Karpas-422 (cell line): ENCODE measurements at regions not wholly inside any gene's neighbourhood (a gene's known extent, or its start where the extent isn't known, plus 50 kb on each side); places are given as distances from the start of the nearest gene placed in this dataset.
A peak's percentile ranks its signal among the peaks of the same experiment; 100 is the strongest.

Source experiments
- DNase-seq: peaks from one replicate; pipeline ENCODE4 v3.0.0-alpha.2; 2015
- H2AFZ ChIP-seq: fragments of 200-600 bp; sonication (generic); 2 replicates; pipeline ENCODE4 v1.6.1; 2014; ENCODE audit warnings: antibody characterized with exemption, low read length, mixed read lengths
- H3K27ac ChIP-seq: fragments of 200-600 bp; sonication (generic); 2 replicates; pipeline ENCODE4 v1.5.1; 2014; ENCODE audit warnings: mild to moderate bottlenecking, low read length, moderate library complexity
- H3K27me3 ChIP-seq: fragments of 200-600 bp; sonication (generic); 2 replicates; pipeline ENCODE4 v1.6.1; 2014; ENCODE audit warnings: low read length, mixed read lengths
- H3K36me3 ChIP-seq: fragments of 200-600 bp; sonication (generic); 2 replicates; pipeline ENCODE4 v1.6.1; 2014; ENCODE audit warnings: low read length, mixed read lengths; ENCODE audit not compliant: insufficient read depth
- H3K4me1 ChIP-seq: fragments of 200-600 bp; sonication (generic); 2 replicates; pipeline ENCODE4 v1.6.1; 2014; ENCODE audit warnings: mild to moderate bottlenecking, low read length, mixed read lengths
- H3K4me2 ChIP-seq: fragments of 200-600 bp; sonication (generic); 2 replicates; pipeline ENCODE4 v1.6.1; 2014; ENCODE audit warnings: low read length, low read depth, mild to moderate bottlenecking; ENCODE audit not compliant: poor library complexity, severe bottlenecking
- H3K4me3 ChIP-seq: fragments of 200-600 bp; sonication (generic); 2 replicates; pipeline ENCODE4 v1.5.1; 2014; ENCODE audit warnings: mild to moderate bottlenecking, antibody characterized with exemption, low read length, mixed read lengths
- H3K79me2 ChIP-seq: fragments of 200-600 bp; sonication (generic); 2 replicates; pipeline ENCODE4 v1.6.1; 2014; ENCODE audit warnings: mild to moderate bottlenecking, low read length, mixed read lengths
- H3K9ac ChIP-seq: fragments of 200-600 bp; sonication (generic); 2 replicates; pipeline ENCODE4 v1.6.0; 2014; ENCODE audit warnings: low read length
- H3K9me2 ChIP-seq: fragments of 200-600 bp; sonication (generic), shearing (Covaris generic); replicated peaks from 2 replicates; pipeline ENCODE4 v1.6.0; 2014; ENCODE audit warnings: mild to moderate bottlenecking, low read length, moderate library complexity; ENCODE audit not compliant: insufficient read depth
- H3K9me3 ChIP-seq: fragments of 300-700, 200-600 bp; sonication (generic); 2 replicates; pipeline ENCODE4 v1.6.1; 2014; ENCODE audit warnings: low read length, mixed read lengths
- H4K20me1 ChIP-seq: fragments of 200-600 bp; sonication (generic); 2 replicates; pipeline ENCODE4 v1.6.1; 2014; ENCODE audit warnings: mild to moderate bottlenecking, antibody characterized with exemption, low read length, low read depth; ENCODE audit not compliant: insufficient read depth

- H3K9me2 ChIP-seq = no peaks in the 10 kb centered on the region
- H4K20me1 ChIP-seq = no peaks in the 10 kb centered on the region
- no peak overlapping the region for H3K4me2 ChIP-seq
- no peak overlapping the region for H3K27ac ChIP-seq
- H3K9ac ChIP-seq = no peak overlapping the region
- H3K36me3 ChIP-seq = no peaks in the 10 kb centered on the region
- no peaks in the 10 kb centered on the region for H3K79me2 ChIP-seq
- DNase-seq = no peak
- no peak overlapping the region for H3K4me3 ChIP-seq
- H3K27me3 ChIP-seq = no peaks in the 10 kb centered on the region
- H2AFZ ChIP-seq = no peak overlapping the region
- no peaks in the 10 kb centered on the region for H3K9me3 ChIP-seq
- no peaks in the 10 kb centered on the region for H3K4me1 ChIP-seq
Observed at GRCh38 chr7:45242261-45242660, 84.7 kb downstream of the RAMP3 start.

GRCh38 chr7:45242698-45243097 is 85.1 kb downstream of the RAMP3 start:
- no peaks in the 10 kb centered on the region for H3K27me3 ChIP-seq
- H4K20me1 ChIP-seq = no peaks in the 10 kb centered on the region
- H3K4me1 ChIP-seq = no peaks in the 10 kb centered on the region
- H3K9ac ChIP-seq = no peak overlapping the region
- H3K9me2 ChIP-seq = no peaks in the 10 kb centered on the region
- no peaks in the 10 kb centered on the region for H3K9me3 ChIP-seq
- no peak overlapping the region for H3K4me2 ChIP-seq
- H3K79me2 ChIP-seq = no peaks in the 10 kb centered on the region
- no peak for DNase-seq
- no peak overlapping the region for H3K27ac ChIP-seq
- H3K4me3 ChIP-seq = no peak overlapping the region
- H3K36me3 ChIP-seq = no peaks in the 10 kb centered on the region
- no peak overlapping the region for H2AFZ ChIP-seq

GRCh38 chr7:45244981-45245380 is 87.4 kb downstream of the RAMP3 start:
- Histone ChIP-seq H3K27me3 (no peaks in the 10 kb centered on the region), H3K9ac (no peak overlapping the region), H3K4me1 (no peaks in the 10 kb centered on the region), H3K27ac (no peak overlapping the region), H3K4me2 (no peak overlapping the region), H3K9me2 (no peaks in the 10 kb centered on the region), H3K36me3 (no peaks in the 10 kb centered on the region), H3K79me2 (no peaks in the 10 kb centered on the region), H3K9me3 (no peaks in the 10 kb centered on the region), H3K4me3 (no peak overlapping the region), H2AFZ (no peak overlapping the region), H4K20me1 (no peaks in the 10 kb centered on the region)
- no peak for DNase-seq

GRCh38 chr7:45246339-45246738 is 88.7 kb downstream of the RAMP3 start:
- no peaks in the 10 kb centered on the region for H3K36me3 ChIP-seq
- H2AFZ ChIP-seq = no peak overlapping the region
- no peaks in the 10 kb centered on the region for H4K20me1 ChIP-seq
- H3K4me2 ChIP-seq = no peak overlapping the region
- H3K4me1 ChIP-seq = no peaks in the 10 kb centered on the region
- no peak overlapping the region for H3K9ac ChIP-seq
- no peak overlapping the region for H3K4me3 ChIP-seq
- H3K9me2 ChIP-seq = no peaks in the 10 kb centered on the region
- H3K27ac ChIP-seq = no peak overlapping the region
- H3K9me3 ChIP-seq = no peaks in the 10 kb centered on the region
- H3K79me2 ChIP-seq = no peaks in the 10 kb centered on the region
- no peak for DNase-seq
- no peaks in the 10 kb centered on the region for H3K27me3 ChIP-seq

GRCh38 chr7:45252248-45252647 is 94.7 kb downstream of the RAMP3 start:
- H3K9ac ChIP-seq = no peak overlapping the region
- no peaks in the 10 kb centered on the region for H3K9me3 ChIP-seq
- H3K4me2 ChIP-seq = no peak overlapping the region
- no peak overlapping the region for H3K4me3 ChIP-seq
- DNase-seq = no peak
- H3K36me3 ChIP-seq = no peaks in the 10 kb centered on the region
- no peaks in the 10 kb centered on the region for H3K9me2 ChIP-seq
- H3K4me1 ChIP-seq = peaks cover 11% of the 10 kb centered on the region
- H3K27me3 ChIP-seq = no peaks in the 10 kb centered on the region
- no peaks in the 10 kb centered on the region for H3K79me2 ChIP-seq
- no peak overlapping the region for H3K27ac ChIP-seq
- H4K20me1 ChIP-seq = no peaks in the 10 kb centered on the region
- no peak overlapping the region for H2AFZ ChIP-seq

- no peak overlapping the region for H3K27ac ChIP-seq
- H3K79me2 ChIP-seq = no peaks in the 10 kb centered on the region
- no peaks in the 10 kb centered on the region for H3K27me3 ChIP-seq
- no peak overlapping the region for H3K4me2 ChIP-seq
- H3K9me2 ChIP-seq = no peaks in the 10 kb centered on the region
- no peak overlapping the region for H3K4me3 ChIP-seq
- H4K20me1 ChIP-seq = no peaks in the 10 kb centered on the region
- peaks cover 11% of the 10 kb centered on the region for H3K4me1 ChIP-seq
- no peak overlapping the region for H2AFZ ChIP-seq
- no peaks in the 10 kb centered on the region for H3K36me3 ChIP-seq
- DNase-seq = no peak
- H3K9ac ChIP-seq = no peak overlapping the region
- no peaks in the 10 kb centered on the region for H3K9me3 ChIP-seq
Observed at GRCh38 chr7:45252857-45253256, 95.3 kb downstream of the RAMP3 start.

GRCh38 chr7:45253368-45253767 is 95.8 kb downstream of the RAMP3 start:
- Histone ChIP-seq H4K20me1 (no peaks in the 10 kb centered on the region), H3K27ac (no peak overlapping the region), H3K36me3 (no peaks in the 10 kb centered on the region), H3K4me3 (no peak overlapping the region), H3K9me2 (no peaks in the 10 kb centered on the region), H3K4me2 (no peak overlapping the region), H3K27me3 (no peaks in the 10 kb centered on the region), H3K4me1 (peaks cover 16% of the 10 kb centered on the region), H3K9ac (no peak overlapping the region), H3K9me3 (no peaks in the 10 kb centered on the region), H2AFZ (no peak overlapping the region), H3K79me2 (no peaks in the 10 kb centered on the region)
- no peak for DNase-seq

GRCh38 chr7:45255187-45255586 is 97.6 kb downstream of the RAMP3 start:
- no peak overlapping the region for H3K9ac ChIP-seq
- no peak overlapping the region for H2AFZ ChIP-seq
- no peaks in the 10 kb centered on the region for H3K79me2 ChIP-seq

GRCh38 chr7:45256309-45256708 is 98.7 kb downstream of the RAMP3 start:
- H3K36me3 ChIP-seq = no peaks in the 10 kb centered on the region
- peaks cover 5% of the 10 kb centered on the region; the same call in 1 of the 2 replicates for H4K20me1 ChIP-seq
- no peak overlapping the region for H2AFZ ChIP-seq
- H3K4me2 ChIP-seq = no peak overlapping the region
- peaks cover 31% of the 10 kb centered on the region for H3K4me1 ChIP-seq
- no peaks in the 10 kb centered on the region for H3K9me2 ChIP-seq
- H3K27ac ChIP-seq = no peak overlapping the region
- no peaks in the 10 kb centered on the region for H3K27me3 ChIP-seq
- H3K9me3 ChIP-seq = no peaks in the 10 kb centered on the region
- no peaks in the 10 kb centered on the region for H3K79me2 ChIP-seq
- H3K4me3 ChIP-seq = no peak overlapping the region
- DNase-seq = no peak
- no peak overlapping the region for H3K9ac ChIP-seq

More at GRCh38 chr7:45255187-45255586, 97.6 kb downstream of the RAMP3 start:
- Histone ChIP-seq H3K27me3 (no peaks in the 10 kb centered on the region), H3K36me3 (no peaks in the 10 kb centered on the region), H3K4me2 (no peak overlapping the region), H3K27ac (no peak overlapping the region), H3K9me3 (no peaks in the 10 kb centered on the region), H3K9me2 (no peaks in the 10 kb centered on the region), H4K20me1 (peaks cover 5% of the 10 kb centered on the region; the same call in 1 of the 2 replicates), H3K4me1 (peaks cover 31% of the 10 kb centered on the region), H3K4me3 (no peak overlapping the region)
- DNase-seq = peak; percentile 46
